ENCODE measurements at regions not wholly inside any gene's neighbourhood (a gene's known extent, or its start where the extent isn't known, plus 50 kb on each side); places are given as distances from the start of the nearest gene placed in this dataset.

- no peak overlapping the region for H3K4me3 ChIP-seq (ENCODE audit: low read depth, low read length)
- no peak for TF ChIP-seq CTCF (IDR thresholded peaks at IDR 0.05; ENCODE audit: insufficient read depth, low read depth, low read length, missing control alignments)
- DNase-seq (ENCODE audit: low read depth) = no peak
Observed at GRCh38 chr14:105848570-105848969, 322.2 kb downstream of the TMEM121 start.

GRCh38 chr14:105849933-105850626 lies 323.7 kb downstream of the TMEM121 start:
- no peak overlapping the region for H3K4me3 ChIP-seq (ENCODE audit: low read depth, low read length)
- TF ChIP-seq CTCF (IDR thresholded peaks at IDR 0.05; ENCODE audit: insufficient read depth, low read depth, low read length, missing control alignments) = no peak
- no peak for DNase-seq (ENCODE audit: low read depth)

DNA sequence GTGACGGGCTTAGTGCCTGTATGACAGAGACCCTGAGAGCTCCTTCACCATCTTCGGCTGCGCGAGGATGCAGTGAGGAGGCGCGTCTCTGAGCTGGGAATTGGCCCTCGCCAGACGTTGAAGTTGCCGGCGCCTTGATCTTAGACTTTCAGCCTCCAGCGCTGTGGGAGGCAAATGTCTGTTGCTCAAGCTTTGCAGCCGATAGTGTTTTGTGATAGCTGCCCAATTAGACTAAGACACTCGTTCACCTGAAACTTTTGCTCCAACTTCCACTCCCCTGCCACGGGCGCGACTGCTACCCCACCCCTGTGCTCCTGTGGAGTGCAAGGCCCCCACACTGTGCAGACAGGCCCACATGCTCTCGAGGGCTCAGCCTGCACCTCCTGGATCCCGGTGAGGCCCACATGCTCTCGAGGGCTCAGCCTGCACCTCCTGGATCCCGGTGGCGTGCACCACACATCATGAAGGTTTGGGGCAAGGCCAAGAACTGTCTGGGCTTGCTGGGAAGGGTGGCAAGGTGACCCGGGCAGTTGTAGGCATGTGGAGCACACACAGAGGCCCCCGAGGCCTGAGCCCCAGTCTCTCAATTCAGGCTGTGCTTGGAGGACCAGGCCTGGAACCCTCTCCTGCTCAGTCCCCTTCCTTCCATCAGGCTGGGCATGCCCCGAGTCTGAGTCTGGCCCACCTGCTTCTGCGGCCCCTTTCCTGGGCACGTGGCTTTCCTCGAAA lies 324.6 kb downstream of the TMEM121 start:
- TF ChIP-seq CTCF (IDR thresholded peaks at IDR 0.05; ENCODE audit: insufficient read depth, low read depth, low read length, missing control alignments) = no peak
- no peak for DNase-seq (ENCODE audit: low read depth)
- no peak overlapping the region for H3K4me3 ChIP-seq (ENCODE audit: low read depth, low read length)

DNA sequence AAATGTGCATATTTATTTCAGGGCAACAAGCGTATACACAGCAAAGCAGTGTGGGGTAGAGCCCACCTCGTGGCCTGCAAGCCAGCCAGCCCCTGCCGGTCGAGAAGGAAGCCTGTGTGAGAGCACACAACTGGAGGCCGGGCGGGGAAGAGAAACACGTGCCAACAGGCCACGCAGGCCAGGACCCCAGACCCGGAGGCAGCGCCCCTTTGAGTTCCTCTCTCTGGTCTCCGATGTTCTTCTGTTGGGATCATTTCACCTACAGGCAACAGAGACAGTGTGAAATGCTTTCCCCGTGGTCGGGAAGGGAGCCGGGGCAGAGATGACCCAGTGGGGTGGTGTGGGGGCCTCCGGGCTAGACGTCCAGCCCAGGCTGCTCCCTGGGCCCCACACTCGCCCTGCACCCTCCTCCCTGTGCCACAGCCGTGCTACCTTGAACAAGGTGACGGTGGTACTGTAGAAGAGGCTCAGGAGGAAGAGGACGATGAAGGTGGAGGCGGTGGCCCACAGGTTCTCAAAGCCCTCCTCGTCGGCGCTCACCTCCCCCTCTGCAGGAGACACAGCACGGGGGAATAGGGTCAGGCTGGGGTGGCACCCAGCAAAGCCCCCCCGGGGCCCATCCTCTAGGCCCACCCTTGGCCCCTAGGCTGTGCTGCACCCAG lies 325.5 kb downstream of the TMEM121 start:
- DNase-seq (ENCODE audit: low read depth) = no peak
- no peak for TF ChIP-seq CTCF (IDR thresholded peaks at IDR 0.05; ENCODE audit: insufficient read depth, low read depth, low read length, missing control alignments)
- H3K4me3 ChIP-seq (ENCODE audit: low read depth, low read length) = no peak overlapping the region

GRCh38 chr14:105852378-105853088 lies 326.1 kb downstream of the TMEM121 start:
- no peak overlapping the region for H3K4me3 ChIP-seq (ENCODE audit: low read depth, low read length)
- no peak for DNase-seq (ENCODE audit: low read depth)
- TF ChIP-seq CTCF (IDR thresholded peaks at IDR 0.05; ENCODE audit: insufficient read depth, low read depth, low read length, missing control alignments) = no peak

- TF ChIP-seq CTCF (IDR thresholded peaks at IDR 0.05; ENCODE audit: insufficient read depth, low read depth, low read length, missing control alignments) = no peak
- DNase-seq (ENCODE audit: low read depth) = no peak
- H3K4me3 ChIP-seq (ENCODE audit: low read depth, low read length) = no peak overlapping the region
Observed at GRCh38 chr14:105853089-105853906, 326.9 kb downstream of the TMEM121 start.
